HCT116 (cell line): ENCODE measurements at regions not wholly inside any gene's neighbourhood (a gene's known extent, or its start where the extent isn't known, plus 50 kb on each side); places are given as distances from the start of the nearest gene placed in this dataset.

ENCODE experiments used
- EZH2 ChIP-seq: fragments of 200-600 bp; sonication (generic); IDR thresholded peaks from 2 replicates; pipeline ENCODE4 v1.6.1; 2017; ENCODE audit warnings: antibody characterized with exemption, mixed run types
- EZH2phosphoT487 ChIP-seq: fragments of 200-600 bp; IDR thresholded peaks from 2 replicates; pipeline ENCODE4 v1.6.1; 2018; ENCODE audit warnings: antibody characterized with exemption, borderline replicate concordance
- JUND ChIP-seq: IDR thresholded peaks from 2 replicates; pipeline ENCODE4 v1.6.1; 2012
- POLR2A ChIP-seq: IDR thresholded peaks from 2 replicates; pipeline ENCODE4 v1.7.0; 2011; ENCODE audit warnings: borderline replicate concordance; ENCODE audit not compliant: insufficient read depth, insufficient read length; ENCODE audit errors: extremely low read depth
- POLR2AphosphoS5 ChIP-seq: IDR thresholded peaks from 2 replicates; pipeline ENCODE4 v1.6.1; 2011; ENCODE audit warnings: mild to moderate bottlenecking, low read depth, low read length, moderate library complexity
- SIN3A ChIP-seq: IDR thresholded peaks from 2 replicates; pipeline ENCODE4 v1.6.1; 2012; ENCODE audit warnings: low read depth
- ZFX ChIP-seq: fragments of 450-650 bp; IDR thresholded peaks from 2 replicates; pipeline ENCODE4 v1.6.1; 2017
- TF ChIP-seq, protein P1 (sequence below), 3 experiments: fragments of 200-600 bp in 1 of 3; sonication (generic) in 1 of 3; IDR thresholded peaks in 2 of 3; conservative IDR thresholded peaks in 1 of 3; 2 replicates each; pipeline ENCODE4 v1.5.1; 2012 to 2017; ENCODE audit warnings: low read depth in 2 of 3, low read length in 2 of 3, antibody characterized with exemption in 1 of 3, borderline replicate concordance in 1 of 3, control low read depth in 1 of 3, mild to moderate bottlenecking in 1 of 3, mixed read lengths in 1 of 3, mixed run types in 1 of 3, moderate library complexity in 1 of 3; ENCODE audit not compliant: insufficient read depth in 1 of 3
- TF ChIP-seq, protein P2 (sequence below): IDR thresholded peaks from 2 replicates; pipeline ENCODE4 v1.6.1; 2012

- no peak for TF ChIP-seq SIN3A
- TF ChIP-seq, protein P1, sequence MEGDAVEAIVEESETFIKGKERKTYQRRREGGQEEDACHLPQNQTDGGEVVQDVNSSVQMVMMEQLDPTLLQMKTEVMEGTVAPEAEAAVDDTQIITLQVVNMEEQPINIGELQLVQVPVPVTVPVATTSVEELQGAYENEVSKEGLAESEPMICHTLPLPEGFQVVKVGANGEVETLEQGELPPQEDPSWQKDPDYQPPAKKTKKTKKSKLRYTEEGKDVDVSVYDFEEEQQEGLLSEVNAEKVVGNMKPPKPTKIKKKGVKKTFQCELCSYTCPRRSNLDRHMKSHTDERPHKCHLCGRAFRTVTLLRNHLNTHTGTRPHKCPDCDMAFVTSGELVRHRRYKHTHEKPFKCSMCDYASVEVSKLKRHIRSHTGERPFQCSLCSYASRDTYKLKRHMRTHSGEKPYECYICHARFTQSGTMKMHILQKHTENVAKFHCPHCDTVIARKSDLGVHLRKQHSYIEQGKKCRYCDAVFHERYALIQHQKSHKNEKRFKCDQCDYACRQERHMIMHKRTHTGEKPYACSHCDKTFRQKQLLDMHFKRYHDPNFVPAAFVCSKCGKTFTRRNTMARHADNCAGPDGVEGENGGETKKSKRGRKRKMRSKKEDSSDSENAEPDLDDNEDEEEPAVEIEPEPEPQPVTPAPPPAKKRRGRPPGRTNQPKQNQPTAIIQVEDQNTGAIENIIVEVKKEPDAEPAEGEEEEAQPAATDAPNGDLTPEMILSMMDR (IDR thresholded peaks at IDR 0.05 in 2 of 3, conservative IDR thresholded peaks at IDR 0.05 in 1 of 3; ENCODE audit: borderline replicate concordance in 1 of 3, insufficient read depth in 1 of 3, low read depth in 2 of 3, low read length in 2 of 3) = no peak
- no peak for TF ChIP-seq EZH2
- TF ChIP-seq POLR2A = no peak
- TF ChIP-seq ZFX = no peak
- no peak for TF ChIP-seq JUND
- TF ChIP-seq EZH2phosphoT487 = no peak
- TF ChIP-seq, protein P2, sequence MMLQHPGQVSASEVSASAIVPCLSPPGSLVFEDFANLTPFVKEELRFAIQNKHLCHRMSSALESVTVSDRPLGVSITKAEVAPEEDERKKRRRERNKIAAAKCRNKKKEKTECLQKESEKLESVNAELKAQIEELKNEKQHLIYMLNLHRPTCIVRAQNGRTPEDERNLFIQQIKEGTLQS = no peak
- TF ChIP-seq POLR2AphosphoS5 = no peak
Observed at GRCh38 chrX:122244080-122244479, 940.0 kb upstream of the GRIA3 start.
